ENCODE measurements at regions not wholly inside any gene's neighbourhood (a gene's known extent, or its start where the extent isn't known, plus 50 kb on each side); places are given as distances from the start of the nearest gene placed in this dataset.
"Not testable (repeated sequence)": the region's sequence is repeated elsewhere in the genome, so short reads cannot be mapped to it uniquely, and the experiment has no call there.

- DNase-seq (ENCODE audit: low spot score) = no peak
Observed at GRCh38 chr7:67475293-67475692, 478.7 kb downstream of the TYW1 start.

GRCh38 chr7:67478066-67478465 is 481.4 kb downstream of the TYW1 start:
- DNase-seq (ENCODE audit: low spot score) = no peak

- DNase-seq (ENCODE audit: low spot score) = peak; percentile 46
Observed at GRCh38 chr7:67484244-67484751, 487.7 kb downstream of the TYW1 start.

GRCh38 chr7:67486401-67486800 is 489.8 kb downstream of the TYW1 start:
- no peak for DNase-seq (ENCODE audit: low spot score)

- no peak for DNase-seq (ENCODE audit: low spot score)
Observed at GRCh38 chr7:67487316-67487715, 490.7 kb downstream of the TYW1 start.

GRCh38 chr7:67489881-67490280 is 493.2 kb downstream of the TYW1 start:
- DNase-seq (ENCODE audit: low spot score) = no peak

- no peak for DNase-seq (ENCODE audit: low spot score)
Observed at GRCh38 chr7:67493366-67493765, 496.7 kb downstream of the TYW1 start.

- no peak for DNase-seq (ENCODE audit: low spot score)
Observed at GRCh38 chr7:67496589-67496988, 500.0 kb downstream of the TYW1 start.

GRCh38 chr7:67497914-67498313 is 501.3 kb downstream of the TYW1 start:
- not testable (repeated sequence) for DNase-seq (ENCODE audit: low spot score)

- DNase-seq (ENCODE audit: low spot score) = no peak
Observed at GRCh38 chr7:67502929-67503328, 506.3 kb downstream of the TYW1 start.

GRCh38 chr7:67505449-67505848 is 508.8 kb downstream of the TYW1 start:
- DNase-seq (ENCODE audit: low spot score) = no peak

- DNase-seq (ENCODE audit: low spot score) = no peak
Observed at GRCh38 chr7:67512481-67512880, 515.8 kb downstream of the TYW1 start.

GRCh38 chr7:67518580-67518979 is 521.9 kb downstream of the TYW1 start:
- DNase-seq (ENCODE audit: low spot score) = no peak

- no peak for DNase-seq (ENCODE audit: low spot score)
Observed at GRCh38 chr7:67519171-67519570, 522.5 kb downstream of the TYW1 start.

GRCh38 chr7:67522504-67522903 is 525.9 kb downstream of the TYW1 start:
- DNase-seq (ENCODE audit: low spot score) = no peak

- DNase-seq (ENCODE audit: low spot score) = no peak
Observed at GRCh38 chr7:67523713-67524112, 527.1 kb downstream of the TYW1 start.

- no peak for DNase-seq (ENCODE audit: low spot score)
Observed at GRCh38 chr7:67525588-67525987, 529.0 kb downstream of the TYW1 start.

- DNase-seq (ENCODE audit: low spot score) = no peak
Observed at GRCh38 chr7:67535241-67535989, 538.8 kb downstream of the TYW1 start.

- DNase-seq (ENCODE audit: low spot score) = no peak
Observed at GRCh38 chr7:67542916-67543315, 546.3 kb downstream of the TYW1 start.

GRCh38 chr7:67547183-67547907 is 550.7 kb downstream of the TYW1 start:
- DNase-seq (ENCODE audit: low spot score) = no peak

GRCh38 chr7:67549126-67549525 is 552.5 kb downstream of the TYW1 start:
- DNase-seq (ENCODE audit: low spot score) = no peak

- DNase-seq (ENCODE audit: low spot score) = no peak
Observed at GRCh38 chr7:67550801-67551436, 554.3 kb downstream of the TYW1 start.

GRCh38 chr7:67552738-67553137 is 556.1 kb downstream of the TYW1 start:
- DNase-seq (ENCODE audit: low spot score) = no peak

Data from globus pallidus (tissue), 1 donor.